GM12873 (cell line): ENCODE measurements at regions not wholly inside any gene's neighbourhood (a gene's known extent, or its start where the extent isn't known, plus 50 kb on each side); places are given as distances from the start of the nearest gene placed in this dataset.

Experiments used
- TF ChIP-seq, protein P1 (sequence below): IDR thresholded peaks from 2 replicates; pipeline ENCODE4 v1.5.1; 2012; ENCODE audit warnings: low read depth, mild to moderate bottlenecking, moderate library complexity, low read length, control low read depth; ENCODE audit not compliant: insufficient read depth; ENCODE audit errors: missing control alignments

DNA sequence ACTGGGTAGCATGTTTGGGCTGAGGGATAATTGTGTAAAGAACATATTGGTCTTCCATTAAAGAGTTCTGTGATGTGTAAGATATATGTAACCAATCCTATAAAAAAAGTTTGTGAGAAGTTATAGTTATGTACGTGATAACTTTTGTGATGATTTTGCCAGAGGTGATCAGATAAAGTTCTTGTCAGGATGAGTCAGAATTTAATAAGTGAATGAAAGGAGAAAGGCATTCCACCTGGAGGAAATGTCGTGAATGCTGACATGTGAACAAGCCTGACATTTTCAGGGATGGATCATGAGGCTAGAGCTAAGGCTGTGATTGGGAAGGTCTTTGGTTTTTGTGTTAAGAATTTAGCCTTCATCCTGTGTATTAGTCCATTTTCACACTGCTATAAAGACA, 241.5 kb downstream of the SNAPC1 start:
- TF ChIP-seq, protein P1, sequence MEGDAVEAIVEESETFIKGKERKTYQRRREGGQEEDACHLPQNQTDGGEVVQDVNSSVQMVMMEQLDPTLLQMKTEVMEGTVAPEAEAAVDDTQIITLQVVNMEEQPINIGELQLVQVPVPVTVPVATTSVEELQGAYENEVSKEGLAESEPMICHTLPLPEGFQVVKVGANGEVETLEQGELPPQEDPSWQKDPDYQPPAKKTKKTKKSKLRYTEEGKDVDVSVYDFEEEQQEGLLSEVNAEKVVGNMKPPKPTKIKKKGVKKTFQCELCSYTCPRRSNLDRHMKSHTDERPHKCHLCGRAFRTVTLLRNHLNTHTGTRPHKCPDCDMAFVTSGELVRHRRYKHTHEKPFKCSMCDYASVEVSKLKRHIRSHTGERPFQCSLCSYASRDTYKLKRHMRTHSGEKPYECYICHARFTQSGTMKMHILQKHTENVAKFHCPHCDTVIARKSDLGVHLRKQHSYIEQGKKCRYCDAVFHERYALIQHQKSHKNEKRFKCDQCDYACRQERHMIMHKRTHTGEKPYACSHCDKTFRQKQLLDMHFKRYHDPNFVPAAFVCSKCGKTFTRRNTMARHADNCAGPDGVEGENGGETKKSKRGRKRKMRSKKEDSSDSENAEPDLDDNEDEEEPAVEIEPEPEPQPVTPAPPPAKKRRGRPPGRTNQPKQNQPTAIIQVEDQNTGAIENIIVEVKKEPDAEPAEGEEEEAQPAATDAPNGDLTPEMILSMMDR = no peak

DNA sequence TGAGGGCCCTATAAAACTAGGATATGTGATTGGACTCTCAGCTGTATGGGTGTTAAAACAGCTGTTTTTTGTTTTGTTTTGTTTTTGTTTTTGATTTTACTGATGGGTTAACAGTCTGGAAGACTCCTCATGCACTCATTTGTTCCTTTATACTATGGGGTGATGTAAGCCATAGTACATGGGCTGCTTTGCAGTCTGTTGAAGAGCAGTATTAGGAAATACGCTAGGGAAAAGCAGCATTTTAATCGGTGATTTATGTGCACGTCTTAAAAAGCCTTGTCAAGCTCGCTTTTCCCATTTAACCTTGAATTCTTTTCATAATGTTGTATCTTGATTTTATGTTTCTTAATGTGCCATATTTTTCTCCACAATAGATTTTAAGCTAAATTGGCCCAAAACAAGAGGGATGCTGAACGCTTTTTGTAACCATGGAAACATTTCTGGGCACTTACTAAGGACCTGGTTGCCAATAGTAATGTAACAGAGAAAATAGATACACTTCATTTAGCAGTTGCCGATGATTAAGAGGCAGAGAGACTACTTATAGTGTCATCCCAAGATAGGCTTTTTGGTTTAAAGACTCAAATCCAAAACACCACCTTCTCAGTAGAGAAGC, 244.0 kb downstream of the SNAPC1 start:
- TF ChIP-seq, protein P1 = no peak

DNA sequence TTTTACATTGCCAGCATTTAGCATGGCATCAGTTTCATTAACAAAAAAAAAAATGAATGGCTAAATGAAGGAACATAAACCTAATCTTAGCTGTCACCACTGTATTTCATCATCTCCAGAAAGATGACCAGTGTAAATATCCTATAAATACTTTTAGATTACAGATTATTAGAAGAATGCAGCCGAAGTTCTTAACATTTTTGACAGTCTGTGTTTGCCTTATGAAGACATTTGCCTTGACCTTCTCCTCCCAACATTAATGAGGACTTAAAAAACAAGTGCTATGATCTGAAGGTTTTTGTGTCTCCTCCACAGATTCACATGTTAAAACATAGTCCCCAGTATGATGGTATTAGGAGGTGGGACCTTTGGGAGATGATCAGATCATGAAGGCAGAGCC, 253.0 kb downstream of the SNAPC1 start:
- TF ChIP-seq, protein P1 = no peak

DNA sequence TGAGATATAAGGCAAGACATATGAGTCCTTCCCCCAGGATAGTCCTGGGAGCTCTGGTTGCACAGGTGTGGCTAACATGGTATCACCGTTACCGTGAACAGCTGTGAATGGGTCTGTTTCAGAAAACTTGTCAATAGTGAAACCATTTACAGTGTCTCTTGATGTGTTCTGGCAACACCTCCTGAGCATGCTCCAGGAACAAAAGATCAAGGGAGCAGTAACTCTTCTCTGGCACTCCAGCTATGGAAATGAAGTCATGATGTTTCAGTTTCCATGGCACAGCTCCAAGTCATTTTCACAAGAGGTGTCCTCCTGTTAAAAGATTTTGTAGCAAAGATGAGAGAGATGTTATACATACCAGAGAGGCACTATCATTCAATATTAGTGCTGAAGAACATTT, 253.7 kb downstream of the SNAPC1 start:
- TF ChIP-seq, protein P1 = no peak

DNA sequence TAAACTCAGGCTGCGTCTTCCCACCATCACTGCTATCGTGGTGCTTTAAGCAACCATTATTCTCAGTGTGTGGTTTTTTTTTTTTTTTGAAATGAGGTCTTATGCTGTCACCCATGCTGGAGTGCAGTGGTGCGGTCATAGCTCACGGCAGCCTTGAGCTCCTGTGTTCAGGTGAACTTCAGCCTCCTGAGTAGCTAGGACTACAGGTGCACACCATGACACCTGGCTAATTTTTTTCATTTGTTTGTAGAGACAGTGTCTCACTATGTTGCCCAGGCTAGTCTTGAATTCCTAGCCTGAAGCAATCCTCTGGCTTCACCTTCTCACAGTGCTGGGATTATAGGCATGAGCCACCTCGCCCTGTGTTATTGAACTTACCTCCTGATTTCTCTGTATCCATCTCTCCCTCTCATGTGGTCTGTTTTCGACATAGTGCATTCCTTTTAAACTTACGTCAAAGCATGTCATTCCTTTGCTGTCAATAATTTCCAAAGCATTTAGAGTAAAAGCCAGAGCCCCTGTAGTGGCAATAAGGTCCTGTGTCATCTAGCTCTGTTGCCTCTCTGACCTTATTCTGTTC, 255.5 kb downstream of the SNAPC1 start:
- TF ChIP-seq, protein P1 = no peak

DNA sequence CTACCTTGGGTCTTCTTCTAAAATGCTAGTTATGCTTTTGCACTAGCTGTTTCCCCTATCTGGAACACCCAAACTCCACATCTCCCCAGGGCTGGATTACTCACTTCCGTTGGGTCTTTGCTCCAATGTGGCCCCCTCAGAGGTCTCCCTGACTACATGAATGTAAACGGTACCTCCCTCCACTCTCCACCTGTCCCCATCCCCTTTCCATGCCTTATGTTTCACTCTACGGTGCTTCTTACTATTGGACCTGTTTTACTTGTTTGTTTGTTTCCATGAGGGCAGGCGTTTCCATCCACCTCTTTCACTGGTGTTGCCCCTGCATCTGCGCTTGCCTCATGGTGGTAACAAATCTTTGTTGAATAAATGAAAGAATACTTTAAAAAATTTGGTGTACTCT, 256.4 kb downstream of the SNAPC1 start:
- TF ChIP-seq, protein P1 = no peak

DNA sequence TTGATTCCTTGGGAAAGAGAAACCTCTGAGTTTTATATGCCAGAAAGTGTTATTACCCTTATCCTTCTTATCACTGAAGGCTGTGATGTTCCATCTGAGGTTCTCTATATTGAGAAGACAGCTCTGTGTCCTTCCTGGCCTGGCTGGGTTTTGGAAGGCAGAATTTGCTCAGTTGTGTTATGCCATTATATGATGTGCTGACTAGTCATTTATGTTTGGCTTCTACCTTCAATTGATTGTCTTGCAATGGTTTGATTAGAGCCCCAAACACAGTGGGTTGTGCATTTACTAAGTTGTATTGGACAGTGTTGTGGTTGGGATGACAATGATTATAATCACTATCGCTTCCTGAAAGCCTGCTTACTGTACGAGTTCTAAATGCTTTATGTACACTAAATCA, 265.7 kb downstream of the SNAPC1 start:
- TF ChIP-seq, protein P1 = no peak
